CD4-positive, alpha-beta T cell (primary cell): ENCODE measurements at regions not wholly inside any gene's neighbourhood (a gene's known extent, or its start where the extent isn't known, plus 50 kb on each side); places are given as distances from the start of the nearest gene placed in this dataset.

Source experiments
- ATAC-seq: fragments of 200-7000 bp; cut with Tn5 transposase; one replicate; pipeline ENCODE4 v1.10.0; 2022; ENCODE audit warnings: mild to moderate bottlenecking; ENCODE audit not compliant: poor library complexity
- CTCF ChIA-PET: fragments of 350-600 bp; sonication (Branson Sonifier 250); formaldehyde crosslinking; loops from one replicate; lab custom pipeline; 2021; ENCODE audit warnings: antibody characterized with exemption, inconsistent platforms; lab: Charles Lee
- POLR2A ChIA-PET: fragments of 350-600 bp; sonication (Branson Sonifier 250); formaldehyde crosslinking; loops from one replicate; lab custom pipeline; 2021; ENCODE audit warnings: antibody characterized with exemption, inconsistent platforms; lab: Charles Lee
- DNase-seq, 14 experiments: peaks; one replicate each; pipeline ENCODE4 v3.0.0-alpha.2; 2013 to 2020; ENCODE audit warnings: mixed read lengths in 2 of 14
- H3K27ac ChIP-seq, 2 donors: one replicate each; pipeline versions ENCODE4 v1.5.1 to v1.7.0; 2013; ENCODE audit warnings: low read length in 2 of 2, low read depth in 1 of 2, mild to moderate bottlenecking in 1 of 2
- H3K27me3 ChIP-seq, 2 experiments: 1 replicate in 1 of 2; 2 replicates in 1 of 2; pipeline versions ENCODE4 v1.6.1 to v1.7.0; 2013; ENCODE audit warnings: low read length in 2 of 2, control low read depth in 1 of 2, mild to moderate bottlenecking in 1 of 2, moderate library complexity in 1 of 2; ENCODE audit not compliant: insufficient read depth in 2 of 2, control insufficient read depth in 1 of 2
- H3K36me3 ChIP-seq: one replicate; pipeline ENCODE4 v1.6.1; 2013; ENCODE audit warnings: low read length, control low read depth; ENCODE audit not compliant: insufficient read depth
- H3K4me1 ChIP-seq: one replicate; pipeline ENCODE4 v1.6.1; 2013; ENCODE audit warnings: low read length, control low read depth; ENCODE audit not compliant: insufficient read depth
- H3K4me3 ChIP-seq: one replicate; pipeline ENCODE4 v1.5.1; 2013; ENCODE audit warnings: mild to moderate bottlenecking, low read length, moderate library complexity
- H3K9me3 ChIP-seq, 2 experiments: 1 replicate in 1 of 2; 2 replicates in 1 of 2; pipeline versions ENCODE4 v1.6.1 to v1.7.0; 2013; ENCODE audit warnings: low read length in 2 of 2, mild to moderate bottlenecking in 2 of 2, control low read depth in 1 of 2, moderate library complexity in 1 of 2; ENCODE audit not compliant: control insufficient read depth in 1 of 2, insufficient read depth in 1 of 2
- H3K27ac Mint-ChIP-seq: one replicate; pipeline ENCODE4 v1.8.0; 2020; ENCODE audit warnings: mixed read lengths
- H3K27me3 Mint-ChIP-seq: one replicate; pipeline ENCODE4 v1.8.0; 2021; ENCODE audit warnings: mixed read lengths
- H3K36me3 Mint-ChIP-seq: one replicate; pipeline ENCODE4 v1.8.0; 2021; ENCODE audit warnings: low read depth, mixed read lengths
- H3K4me1 Mint-ChIP-seq: one replicate; pipeline ENCODE4 v1.8.0; 2021; ENCODE audit warnings: low read depth, mixed read lengths
- H3K4me3 Mint-ChIP-seq: one replicate; pipeline ENCODE4 v1.8.0; 2020; ENCODE audit warnings: mild to moderate bottlenecking, mixed read lengths
- H3K9me3 Mint-ChIP-seq: one replicate; pipeline ENCODE4 v1.8.0; 2020; ENCODE audit warnings: mixed read lengths
- CTCF ChIP-seq: fragments of 200-600 bp; IDR thresholded peaks from one replicate; pipeline ENCODE4 v1.8.0; 2022; ENCODE audit warnings: antibody characterized with exemption, mild to moderate bottlenecking
- intact Hi-C, 2 experiments: fragments of 100-400 bp; cut with DNase I in 1 of 2; cut with micrococcal nuclease in 1 of 2; formaldehyde crosslinking; loops; one replicate each; pipeline versions ENCODE4 v1.15.1 to v1.9.0; 2023 to 2025; cut with DNase I, micrococcal nuclease

GRCh38 chr9:108780942-108781734 is 74.6 kb downstream of the ACTL7B start:
- Mint-ChIP-seq H3K4me3 (no peak overlapping the region), H3K27ac (no peak overlapping the region), H3K27me3 (peaks cover 30% of the 10 kb centered on the region), H3K36me3 (no peaks in the 10 kb centered on the region), H3K4me1 (peaks cover 5% of the 10 kb centered on the region), H3K9me3 (no peaks in the 10 kb centered on the region)
- no peak for DNase-seq
- no peak for TF ChIP-seq CTCF
- Histone ChIP-seq H3K36me3 (no peaks in the 10 kb centered on the region), H3K27ac (no peak overlapping the region), H3K4me1 (no peaks in the 10 kb centered on the region), H3K4me3 (no peak overlapping the region), H3K9me3 (no peaks in the 10 kb centered on the region), H3K27me3 (peaks cover 0 to 3% of the 10 kb centered on the region in 2 experiments)
- ChIA-PET CTCF (no interaction called here), POLR2A (no interaction called here)
- intact Hi-C loops: no loop called here
- no peak for ATAC-seq

- Mint-ChIP-seq H3K4me1 (peaks cover 5% of the 10 kb centered on the region), H3K9me3 (no peaks in the 10 kb centered on the region), H3K27ac (no peak overlapping the region), H3K4me3 (no peak overlapping the region), H3K27me3 (peaks cover 41% of the 10 kb centered on the region), H3K36me3 (no peaks in the 10 kb centered on the region)
- POLR2A ChIA-PET: no interaction called here
- DNase-seq (no peak), ATAC-seq (no peak)
- Histone ChIP-seq H3K27ac (no peak overlapping the region), H3K4me1 (no peaks in the 10 kb centered on the region), H3K4me3 (no peak overlapping the region), H3K36me3 (no peaks in the 10 kb centered on the region), H3K9me3 (no peaks in the 10 kb centered on the region), H3K27me3 (peaks cover 0 to 3% of the 10 kb centered on the region in 2 experiments)
- TF ChIP-seq CTCF: no peak
- CTCF ChIA-PET: no interaction called here
- intact Hi-C loops: no loop called here
Measured at GRCh38 chr9:108779551-108780325, 76.0 kb downstream of the ACTL7B start.

- H3K27ac Mint-ChIP-seq: no peak overlapping the region
- no peaks in the 10 kb centered on the region for H3K36me3 Mint-ChIP-seq
- no peak for DNase-seq
- no peaks in the 10 kb centered on the region for H3K36me3 ChIP-seq
- no peak overlapping the region for H3K27ac ChIP-seq
- intact Hi-C loops: no loop called here
- H3K4me3 Mint-ChIP-seq: no peak overlapping the region
- ATAC-seq: no peak
- POLR2A ChIA-PET: no interaction called here
- no peaks in the 10 kb centered on the region for H3K9me3 ChIP-seq
- no peak overlapping the region for H3K4me3 ChIP-seq
- peaks cover 4% of the 10 kb centered on the region for H3K9me3 Mint-ChIP-seq
- CTCF ChIA-PET: no interaction called here
- peaks cover 0 to 3% of the 10 kb centered on the region in 2 experiments for H3K27me3 ChIP-seq
- no peaks in the 10 kb centered on the region for H3K4me1 Mint-ChIP-seq
- no peak for TF ChIP-seq CTCF
- H3K4me1 ChIP-seq: no peaks in the 10 kb centered on the region
- H3K27me3 Mint-ChIP-seq: peaks cover 43% of the 10 kb centered on the region
Measured at GRCh38 chr9:108776920-108777639, 78.7 kb downstream of the ACTL7B start.
